IPS-15b (cell line): ENCODE measurements at regions not wholly inside any gene's neighbourhood (a gene's known extent, or its start where the extent isn't known, plus 50 kb on each side); places are given as distances from the start of the nearest gene placed in this dataset.
"Not testable (repeated sequence)": the region's sequence is repeated elsewhere in the genome, so short reads cannot be mapped to it uniquely, and the experiment has no call there.

Source experiments
- H3K27me3 ChIP-seq: one replicate; pipeline ENCODE4 v1.6.1; 2013; ENCODE audit warnings: low read length; ENCODE audit not compliant: control insufficient read depth, insufficient read depth
- H3K36me3 ChIP-seq: one replicate; pipeline ENCODE4 v1.6.1; 2013; ENCODE audit warnings: low read length; ENCODE audit not compliant: control insufficient read depth, insufficient read depth
- H3K4me1 ChIP-seq: one replicate; pipeline ENCODE4 v1.6.1; 2013; ENCODE audit warnings: mild to moderate bottlenecking, low read length; ENCODE audit not compliant: control insufficient read depth, insufficient read depth
- H3K4me3 ChIP-seq: one replicate; pipeline ENCODE4 v1.5.1; 2013; ENCODE audit warnings: low read depth, low read length
- H3K9ac ChIP-seq: one replicate; pipeline ENCODE4 v1.6.1; 2013; ENCODE audit warnings: low read depth, mild to moderate bottlenecking, low read length
- H3K9me3 ChIP-seq: one replicate; pipeline ENCODE4 v1.6.1; 2013; ENCODE audit warnings: mild to moderate bottlenecking, low read length; ENCODE audit not compliant: control insufficient read depth, insufficient read depth

DNA sequence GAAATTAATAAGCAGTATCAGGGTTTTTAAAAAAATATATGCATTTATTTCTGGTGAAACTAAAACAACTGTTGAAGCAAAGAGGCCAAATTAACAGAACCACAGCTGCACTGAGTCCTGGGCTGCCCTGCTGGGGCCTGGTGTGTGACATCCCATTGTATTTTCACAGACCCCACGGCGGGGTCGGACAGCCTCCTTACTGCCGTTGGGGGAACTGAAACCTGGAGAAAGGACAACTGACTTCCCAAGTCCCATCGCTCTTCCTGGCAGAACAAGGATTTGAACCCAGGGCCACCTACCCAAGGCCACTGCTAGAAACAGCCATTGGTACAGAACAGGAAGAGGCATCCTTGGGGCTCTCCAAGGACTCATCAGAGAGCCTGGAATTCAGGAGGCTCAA is 114.8 kb upstream of the SFSWAP start:
- no peak overlapping the region for H3K4me3 ChIP-seq
- no peaks in the 10 kb centered on the region for H3K36me3 ChIP-seq
- H3K27me3 ChIP-seq, result no peaks in the 10 kb centered on the region

DNA sequence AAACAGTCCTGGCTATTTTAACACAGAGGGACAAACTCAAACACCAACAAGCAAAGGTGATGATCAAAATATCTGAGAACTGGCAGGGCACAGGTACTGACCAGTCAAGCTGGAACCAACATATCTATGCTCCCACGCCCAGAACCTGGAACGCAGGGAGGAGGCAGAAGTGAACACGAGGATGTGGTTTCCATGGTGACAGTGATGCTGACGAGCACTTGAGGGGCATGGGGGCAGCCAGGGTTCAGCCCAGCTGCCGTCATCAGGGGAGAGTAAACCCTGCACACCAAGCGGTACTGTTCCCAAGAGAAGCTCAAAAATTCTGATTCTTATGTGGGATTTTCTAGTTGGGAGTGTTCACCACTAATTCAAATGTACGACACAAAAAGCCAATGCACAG is 113.6 kb upstream of the SFSWAP start:
- Histone ChIP-seq H3K36me3 (no peaks in the 10 kb centered on the region), H3K4me1 (no peaks in the 10 kb centered on the region), H3K27me3 (no peaks in the 10 kb centered on the region), H3K9ac (no peak overlapping the region), H3K4me3 (no peak overlapping the region), H3K9me3 (no peaks in the 10 kb centered on the region)

More for the DNA sequence above, 114.8 kb upstream of the SFSWAP start:
- no peaks in the 10 kb centered on the region for H3K4me1 ChIP-seq
- H3K9me3 ChIP-seq, result no peaks in the 10 kb centered on the region
- no peak overlapping the region for H3K9ac ChIP-seq

DNA sequence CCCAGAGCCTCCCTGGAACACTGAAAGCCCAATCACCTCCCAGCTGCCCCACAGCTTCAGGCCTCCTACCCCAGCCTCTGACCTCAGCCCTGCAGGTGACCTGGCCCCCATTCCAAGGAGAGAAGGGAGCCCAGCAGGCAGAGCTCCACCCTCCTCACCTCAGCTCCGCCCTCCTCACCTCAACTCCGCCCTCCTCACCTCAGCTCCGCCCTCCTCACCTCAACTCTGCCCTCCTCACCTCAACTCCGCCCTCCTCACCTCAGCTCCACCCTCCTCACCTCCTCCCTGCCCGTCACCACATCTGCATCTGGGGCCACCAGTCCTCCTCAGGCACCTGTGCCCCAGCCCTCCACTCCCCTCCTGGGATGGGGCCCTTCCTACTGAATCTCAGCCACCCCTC is 112.2 kb upstream of the SFSWAP start:
- H3K9ac ChIP-seq, result no peak overlapping the region

DNA sequence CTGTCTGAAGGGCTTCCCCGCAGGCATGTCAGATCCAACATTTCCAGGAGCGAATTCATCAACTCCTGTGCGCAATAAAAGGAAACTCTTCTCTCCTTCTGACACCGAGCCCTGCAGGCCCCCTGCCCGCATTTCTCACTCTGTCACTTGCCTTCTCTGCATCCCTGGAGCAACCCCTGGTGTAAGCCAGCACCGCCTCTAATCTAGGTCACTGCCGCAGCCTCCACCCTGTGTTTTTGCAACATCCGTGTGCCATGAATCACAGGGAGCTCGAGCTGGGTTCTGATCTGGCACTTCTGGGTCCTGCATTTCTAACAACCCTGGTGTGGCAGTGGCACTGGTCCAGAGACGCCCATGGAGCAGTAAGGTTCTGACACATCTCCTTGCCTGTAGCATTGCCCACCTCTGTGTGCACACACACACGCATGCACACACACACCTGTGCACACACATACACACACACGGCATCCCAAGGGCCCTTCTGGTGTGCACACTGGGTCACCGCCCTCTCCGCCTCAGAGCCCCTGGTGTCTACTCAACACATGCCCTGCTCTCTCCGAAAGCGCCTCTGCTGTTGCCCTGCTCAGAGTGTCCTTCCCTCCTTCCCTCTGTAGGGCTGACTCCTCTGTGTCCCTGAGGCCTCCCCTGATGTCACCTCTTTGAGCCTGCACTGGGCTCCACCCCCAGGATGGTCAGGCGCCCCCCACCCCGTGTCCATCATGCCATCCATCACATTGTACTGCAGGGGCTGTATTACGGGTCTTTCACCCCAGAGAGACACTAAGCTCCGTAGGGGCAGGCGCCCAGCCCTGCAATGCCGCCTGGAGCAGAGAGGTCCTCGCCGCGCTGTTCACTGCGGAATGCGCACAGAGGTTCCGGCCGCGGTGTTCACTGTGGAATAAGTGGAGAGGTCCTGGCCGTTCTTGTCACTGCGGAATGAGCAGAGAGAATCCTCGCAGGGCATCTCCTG is 111.4 kb upstream of the SFSWAP start:
- no peaks in the 10 kb centered on the region for H3K9me3 ChIP-seq
- H3K4me3 ChIP-seq, result no peak overlapping the region
- H3K36me3 ChIP-seq, result no peaks in the 10 kb centered on the region
- no peaks in the 10 kb centered on the region for H3K27me3 ChIP-seq
- H3K9ac ChIP-seq, result no peak overlapping the region
- no peaks in the 10 kb centered on the region for H3K4me1 ChIP-seq

More for the DNA sequence above, 112.2 kb upstream of the SFSWAP start:
- H3K4me1 ChIP-seq, result no peaks in the 10 kb centered on the region
- H3K9me3 ChIP-seq, result no peaks in the 10 kb centered on the region
- no peaks in the 10 kb centered on the region for H3K27me3 ChIP-seq
- no peaks in the 10 kb centered on the region for H3K36me3 ChIP-seq
- no peak overlapping the region for H3K4me3 ChIP-seq

GRCh38 chr12:131600160-131600532 is 110.7 kb upstream of the SFSWAP start:
- H3K4me3 ChIP-seq, result no peak overlapping the region
- no peaks in the 10 kb centered on the region for H3K36me3 ChIP-seq
- no peak overlapping the region for H3K9ac ChIP-seq
- H3K9me3 ChIP-seq, result no peaks in the 10 kb centered on the region
- H3K27me3 ChIP-seq, result no peaks in the 10 kb centered on the region
- no peaks in the 10 kb centered on the region for H3K4me1 ChIP-seq

GRCh38 chr12:131601499-131601898 is 109.4 kb upstream of the SFSWAP start:
- not testable (repeated sequence) for H3K36me3 ChIP-seq, H3K4me1 ChIP-seq, H3K9me3 ChIP-seq, H3K9ac ChIP-seq, H3K4me3 ChIP-seq, H3K27me3 ChIP-seq

- H3K4me1 ChIP-seq, result no peaks in the 10 kb centered on the region
- H3K9me3 ChIP-seq, result no peaks in the 10 kb centered on the region
- no peaks in the 10 kb centered on the region for H3K36me3 ChIP-seq
- H3K4me3 ChIP-seq, result no peak overlapping the region
- no peaks in the 10 kb centered on the region for H3K27me3 ChIP-seq
- H3K9ac ChIP-seq, result no peak overlapping the region
These were observed 107.6 kb upstream of the SFSWAP start for GRCh38 chr12:131603106-131603938.

DNA sequence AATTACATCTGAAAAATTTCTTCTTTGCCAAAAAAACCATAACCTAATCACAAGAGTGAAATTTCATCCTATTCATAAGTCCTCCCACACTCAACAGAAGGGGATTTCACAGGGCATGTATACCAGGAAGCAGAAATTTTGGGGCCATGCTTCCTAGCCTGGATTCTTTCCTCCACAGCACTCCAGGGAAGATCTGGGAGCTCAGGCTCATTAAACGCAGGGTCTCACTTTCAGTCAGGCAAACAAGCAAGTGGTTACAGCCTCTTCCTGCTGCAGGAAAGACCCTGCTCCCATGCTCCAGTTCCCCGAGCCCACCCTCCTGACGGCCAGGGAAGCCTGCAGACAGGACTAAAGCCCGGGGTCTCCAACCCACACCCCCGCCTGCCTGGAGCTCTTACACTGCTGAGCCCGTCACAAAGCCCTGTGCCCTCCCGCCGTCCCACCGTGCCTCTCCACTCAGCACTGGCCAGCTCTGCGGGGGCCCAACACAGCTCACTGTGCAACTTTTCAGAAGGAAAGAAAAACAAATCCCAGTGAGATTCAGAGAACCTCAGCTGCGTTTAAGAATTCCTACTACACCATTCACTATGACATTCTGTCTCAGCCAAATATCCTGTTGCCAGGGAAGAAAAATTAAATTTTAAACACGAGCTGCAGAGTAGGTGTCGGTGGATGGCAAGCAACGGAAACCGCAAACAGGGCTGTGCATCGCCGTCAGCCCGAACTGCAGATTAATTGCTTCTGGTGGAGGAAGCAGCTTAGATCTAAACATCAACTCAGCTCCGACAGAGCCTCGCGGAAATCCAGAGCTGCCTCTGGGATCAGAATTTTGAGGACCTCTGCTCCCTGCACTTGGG is 106.7 kb upstream of the SFSWAP start:
- Histone ChIP-seq H3K4me3 (no peak overlapping the region), H3K27me3 (no peaks in the 10 kb centered on the region), H3K9ac (no peak overlapping the region), H3K4me1 (peaks cover 3% of the 10 kb centered on the region), H3K36me3 (no peaks in the 10 kb centered on the region), H3K9me3 (no peaks in the 10 kb centered on the region)

GRCh38 chr12:131604859-131605258 is 106.0 kb upstream of the SFSWAP start:
- Histone ChIP-seq H3K9me3 (no peaks in the 10 kb centered on the region), H3K27me3 (no peaks in the 10 kb centered on the region), H3K4me1 (peaks cover 7% of the 10 kb centered on the region), H3K36me3 (no peaks in the 10 kb centered on the region), H3K9ac (no peak overlapping the region), H3K4me3 (no peak overlapping the region)

DNA sequence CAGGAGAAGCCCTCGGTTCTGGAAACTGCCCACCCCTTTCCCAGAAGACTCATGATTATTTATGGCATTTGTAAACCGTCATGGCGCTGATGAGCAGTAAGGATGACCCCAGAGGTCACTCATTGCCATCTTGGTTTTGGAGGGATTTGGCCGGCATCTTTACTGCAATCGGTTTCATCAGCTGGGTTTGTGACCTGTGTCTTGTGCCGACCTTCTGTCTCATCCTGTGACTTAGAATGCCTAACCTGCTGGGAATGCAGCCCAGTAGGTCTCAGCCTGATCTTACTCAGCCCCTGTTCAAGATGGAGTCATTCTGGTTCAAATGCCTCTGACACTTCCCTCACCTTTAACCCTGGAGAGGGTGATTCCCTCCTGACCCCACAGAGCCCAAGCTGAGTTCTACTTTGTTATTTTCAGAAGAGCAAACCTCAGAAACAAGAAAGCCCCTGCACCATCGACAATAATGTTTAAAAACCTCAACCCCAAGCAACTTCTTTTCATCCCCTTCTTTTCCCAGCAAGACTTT is 105.5 kb upstream of the SFSWAP start:
- Histone ChIP-seq H3K36me3 (no peaks in the 10 kb centered on the region), H3K9ac (no peak overlapping the region), H3K27me3 (no peaks in the 10 kb centered on the region), H3K4me1 (peaks cover 7% of the 10 kb centered on the region), H3K4me3 (no peak overlapping the region), H3K9me3 (no peaks in the 10 kb centered on the region)

GRCh38 chr12:131606218-131606901 is 104.5 kb upstream of the SFSWAP start:
- H3K27me3 ChIP-seq, result no peaks in the 10 kb centered on the region
- H3K9me3 ChIP-seq, result no peaks in the 10 kb centered on the region
- peaks cover 7% of the 10 kb centered on the region for H3K4me1 ChIP-seq
- H3K9ac ChIP-seq, result no peak overlapping the region
- H3K4me3 ChIP-seq, result no peak overlapping the region
- no peaks in the 10 kb centered on the region for H3K36me3 ChIP-seq
